PC-9 (cell line): ENCODE measurements at regions not wholly inside any gene's neighbourhood (a gene's known extent, or its start where the extent isn't known, plus 50 kb on each side); places are given as distances from the start of the nearest gene placed in this dataset.

Experiments
- BruUV-seq: library from RNA; stranded (reverse); fragments of 400-500 nt; replicated peaks from 2 replicates; lab custom pipeline; 2021; lab: Mats Ljungman, UMichigan
- CTCF ChIA-PET: fragments of 300-600 bp; sonication (Branson Sonifier 250); formaldehyde crosslinking; loops from one replicate; lab custom pipeline; 2022; ENCODE audit warnings: antibody characterized with exemption; lab: Charles Lee
- POLR2A ChIA-PET: fragments of 300-600 bp; sonication (Branson Sonifier 250); formaldehyde crosslinking; loops from one replicate; lab custom pipeline; 2022; ENCODE audit warnings: antibody characterized with exemption; ENCODE audit not compliant: unreplicated experiment; lab: Charles Lee
- DNase-seq, 2 experiments: peaks; one replicate each; pipeline versions ENCODE4 v3.0.0 to v3.0.0-alpha.2; 2015 to 2022; ENCODE audit warnings: mixed read lengths in 1 of 2
- H2AFZ ChIP-seq: fragments of 200-600 bp; sonication (generic); 2 replicates; pipeline ENCODE4 v1.8.1; 2017; ENCODE audit warnings: antibody characterized with exemption
- H3F3A ChIP-seq: fragments of 200-600 bp; sonication (generic); 2 replicates; pipeline ENCODE4 v1.8.1; 2017; ENCODE audit warnings: antibody characterized with exemption, mild to moderate bottlenecking, low read depth; ENCODE audit not compliant: insufficient read depth
- H3K27ac ChIP-seq: fragments of 200-600 bp; sonication (generic); 2 replicates; pipeline ENCODE4 v1.6.1; 2016; ENCODE audit warnings: mixed run types
- H3K27me3 ChIP-seq: fragments of 200-600 bp; sonication (generic); 2 replicates; pipeline ENCODE4 v1.6.1; 2016; ENCODE audit warnings: low read depth, mixed run types; ENCODE audit not compliant: insufficient read depth
- H3K36me3 ChIP-seq: fragments of 200-600 bp; sonication (generic); 2 replicates; pipeline ENCODE4 v1.6.1; 2016; ENCODE audit warnings: low read depth, mixed run types
- H3K4me1 ChIP-seq: fragments of 200-600 bp; sonication (generic); replicated peaks from 2 replicates; pipeline ENCODE4 v1.6.1; 2016; ENCODE audit warnings: mixed run types; ENCODE audit not compliant: insufficient read depth
- H3K4me2 ChIP-seq: fragments of 200-600 bp; sonication (generic); 2 replicates; pipeline ENCODE4 v1.6.1; 2017; ENCODE audit warnings: mixed run types
- H3K4me3 ChIP-seq: fragments of 200-600 bp; sonication (generic); 2 replicates; pipeline ENCODE4 v1.6.1; 2016; ENCODE audit warnings: mixed run types
- H3K79me2 ChIP-seq: fragments of 200-600 bp; sonication (generic); 2 replicates; pipeline ENCODE4 v1.6.1; 2017; ENCODE audit warnings: low read depth, mixed run types
- H3K9me2 ChIP-seq: fragments of 200-600 bp; sonication (generic); 2 replicates; pipeline ENCODE4 v1.8.1; 2017; ENCODE audit warnings: mild to moderate bottlenecking; ENCODE audit not compliant: insufficient read depth
- H3K9me3 ChIP-seq: fragments of 200-600 bp; sonication (generic); 2 replicates; pipeline ENCODE4 v1.8.1; 2016; ENCODE audit warnings: low read depth; ENCODE audit not compliant: insufficient read depth
- H4K20me1 ChIP-seq: fragments of 200-600 bp; sonication (generic); 2 replicates; pipeline ENCODE4 v1.8.1; 2017; ENCODE audit not compliant: insufficient read depth
- CTCF ChIP-seq: fragments of 200-600 bp; sonication (generic); conservative IDR thresholded peaks from 2 replicates; pipeline ENCODE4 v1.6.1; 2017; ENCODE audit warnings: mixed run types, antibody characterized with exemption, mild to moderate bottlenecking, moderate library complexity
- EZH2 ChIP-seq: fragments of 200-600 bp; sonication (generic); IDR thresholded peaks from 2 replicates; pipeline ENCODE4 v1.8.0; 2017; ENCODE audit warnings: antibody characterized with exemption, low read depth
- intact Hi-C: fragments of 100-400 bp; cut with micrococcal nuclease; formaldehyde crosslinking; loops from one replicate; pipeline ENCODE4 v1.10.0; 2022; ENCODE audit not compliant: unreplicated experiment

GRCh38 chr13:40483601-40484000, 182.8 kb downstream of the FOXO1 start:
- ChIA-PET CTCF (no interaction called here), POLR2A (no interaction called here)
- H3K4me1 ChIP-seq, result no peaks in the 10 kb centered on the region
- H3K36me3 ChIP-seq, result no peaks in the 10 kb centered on the region
- no peaks in the 10 kb centered on the region for H3K79me2 ChIP-seq
- no peak overlapping the region for H3K4me2 ChIP-seq
- H3F3A ChIP-seq, result no peaks in the 10 kb centered on the region
- H3K4me3 ChIP-seq, result no peak overlapping the region
- no peak overlapping the region for H3K27ac ChIP-seq
- intact Hi-C loops, result no loop called here
- no peaks in the 10 kb centered on the region for H3K9me2 ChIP-seq
- TF ChIP-seq CTCF (no peak), EZH2 (no peak)
- H2AFZ ChIP-seq, result no peak overlapping the region
- no peaks in the 10 kb centered on the region for H3K27me3 ChIP-seq
- DNase-seq, result no peak
- BruUV-seq, result no TSS peak
- H3K9me3 ChIP-seq, result no peaks in the 10 kb centered on the region
- no peaks in the 10 kb centered on the region for H4K20me1 ChIP-seq

GRCh38 chr13:40484101-40484800, 182.2 kb downstream of the FOXO1 start:
- intact Hi-C loops, result no loop called here
- H3F3A ChIP-seq, result no peaks in the 10 kb centered on the region
- H3K4me2 ChIP-seq, result no peak overlapping the region
- no peaks in the 10 kb centered on the region for H3K79me2 ChIP-seq
- H2AFZ ChIP-seq, result no peak overlapping the region
- H3K36me3 ChIP-seq, result no peaks in the 10 kb centered on the region
- no peak overlapping the region for H3K27ac ChIP-seq
- no peak for TF ChIP-seq CTCF
- TF ChIP-seq EZH2, result no peak
- no peaks in the 10 kb centered on the region for H3K9me2 ChIP-seq
- no peaks in the 10 kb centered on the region for H4K20me1 ChIP-seq
- no peaks in the 10 kb centered on the region for H3K27me3 ChIP-seq
- BruUV-seq, result no TSS peak
- ChIA-PET POLR2A (no interaction called here), CTCF (no interaction called here)
- no peaks in the 10 kb centered on the region for H3K4me1 ChIP-seq
- no peak for DNase-seq
- H3K9me3 ChIP-seq, result no peaks in the 10 kb centered on the region
- no peak overlapping the region for H3K4me3 ChIP-seq

GRCh38 chr13:40484974-40485373, 181.5 kb downstream of the FOXO1 start:
- no peak overlapping the region for H3K4me2 ChIP-seq
- no peak overlapping the region for H3K27ac ChIP-seq
- no peaks in the 10 kb centered on the region for H3K27me3 ChIP-seq
- H3K9me3 ChIP-seq, result no peaks in the 10 kb centered on the region
- H3K4me3 ChIP-seq, result no peak overlapping the region
- BruUV-seq, result no TSS peak
- no peaks in the 10 kb centered on the region for H3K4me1 ChIP-seq
- intact Hi-C loops, result no loop called here
- H3K79me2 ChIP-seq, result no peaks in the 10 kb centered on the region
- ChIA-PET CTCF (no interaction called here), POLR2A (no interaction called here)
- H3K36me3 ChIP-seq, result no peaks in the 10 kb centered on the region
- no peak for DNase-seq
- no peaks in the 10 kb centered on the region for H4K20me1 ChIP-seq
- H3K9me2 ChIP-seq, result no peaks in the 10 kb centered on the region
- no peak for TF ChIP-seq CTCF
- no peaks in the 10 kb centered on the region for H3F3A ChIP-seq
- H2AFZ ChIP-seq, result no peak overlapping the region
